ENCODE measurements at regions not wholly inside any gene's neighbourhood (a gene's known extent, or its start where the extent isn't known, plus 50 kb on each side); places are given as distances from the start of the nearest gene placed in this dataset.

DNA sequence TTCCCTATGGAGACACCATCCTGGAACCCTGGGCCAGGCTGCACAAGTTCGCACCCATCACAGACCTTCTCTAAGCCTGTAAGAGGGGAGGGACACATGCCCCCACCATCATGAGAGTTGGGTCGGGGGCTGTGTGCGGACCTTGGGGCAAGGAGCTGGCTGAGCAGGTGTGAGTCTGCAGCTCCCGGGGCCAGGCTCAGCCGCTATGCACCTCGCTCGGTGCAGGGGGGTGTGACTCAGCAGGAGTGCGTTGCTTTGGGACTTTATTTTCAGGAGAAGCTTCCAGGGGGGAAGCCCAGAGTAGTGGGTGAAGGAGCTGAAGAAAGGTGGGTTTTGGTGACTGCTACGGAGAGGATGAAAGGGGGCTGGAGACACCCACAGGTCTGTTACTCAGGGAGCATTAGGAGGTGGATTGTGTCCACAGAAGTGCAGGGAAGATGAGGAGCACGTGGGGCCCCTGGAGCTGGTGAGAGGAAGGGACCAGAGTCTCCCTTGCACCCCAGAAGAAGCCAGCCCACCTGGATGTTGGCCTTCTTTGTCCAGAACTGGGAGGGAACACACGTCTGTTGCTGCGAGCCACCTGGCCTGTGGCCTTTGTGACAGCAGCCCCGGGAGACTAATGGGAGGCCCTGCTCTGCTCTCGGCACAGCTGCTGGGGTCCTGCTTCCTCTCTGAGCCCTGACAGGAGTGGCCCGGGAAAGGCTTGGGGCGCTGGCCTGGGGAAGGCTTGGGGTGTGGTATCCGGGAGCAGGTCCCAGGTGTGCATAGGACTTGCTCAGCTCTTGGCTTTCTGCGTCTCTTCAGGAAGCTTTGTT lies 162.6 kb downstream of the TEX29 start (continued):
- TF ChIP-seq, protein P1, sequence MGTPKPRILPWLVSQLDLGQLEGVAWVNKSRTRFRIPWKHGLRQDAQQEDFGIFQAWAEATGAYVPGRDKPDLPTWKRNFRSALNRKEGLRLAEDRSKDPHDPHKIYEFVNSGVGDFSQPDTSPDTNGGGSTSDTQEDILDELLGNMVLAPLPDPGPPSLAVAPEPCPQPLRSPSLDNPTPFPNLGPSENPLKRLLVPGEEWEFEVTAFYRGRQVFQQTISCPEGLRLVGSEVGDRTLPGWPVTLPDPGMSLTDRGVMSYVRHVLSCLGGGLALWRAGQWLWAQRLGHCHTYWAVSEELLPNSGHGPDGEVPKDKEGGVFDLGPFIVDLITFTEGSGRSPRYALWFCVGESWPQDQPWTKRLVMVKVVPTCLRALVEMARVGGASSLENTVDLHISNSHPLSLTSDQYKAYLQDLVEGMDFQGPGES (IDR thresholded peaks at IDR 0.05; ENCODE audit: low read depth, low read length), result no peak

DNA sequence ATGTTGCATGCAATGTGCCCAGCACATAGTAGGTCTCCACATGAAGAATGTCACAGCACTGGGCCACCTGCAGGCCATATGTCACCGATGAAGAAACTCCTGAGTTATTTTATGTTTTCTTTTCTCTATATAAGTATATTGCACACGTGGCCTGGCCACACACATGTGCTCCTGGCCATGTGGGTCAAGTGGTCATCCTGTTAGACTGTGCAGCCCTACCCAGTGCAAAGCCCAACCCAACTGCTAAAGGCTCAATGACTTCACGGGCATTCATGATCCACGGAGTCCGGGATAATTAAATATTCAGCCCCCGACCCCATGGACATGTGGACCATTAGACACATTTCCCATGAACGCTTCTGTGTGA lies 163.2 kb downstream of the TEX29 start:
- H4K20me1 ChIP-seq (ENCODE audit: insufficient read depth), result no peaks in the 10 kb centered on the region
- H3K36me3 ChIP-seq (replicated peaks in 1 of 2; ENCODE audit: control insufficient read depth in 1 of 2, insufficient read depth in 2 of 2, low read length in 1 of 2), result no peaks in the 10 kb centered on the region
- 4% methylated on average over 7 of the region's 7 CpGs for WGBS (ENCODE audit: low lambda C conversion rate)
- no peak for DNase-seq
- H3K9me2 ChIP-seq, result no peaks in the 10 kb centered on the region
- H3K27ac ChIP-seq (ENCODE audit: low read depth in 2 of 2, low read length in 1 of 2), result no peak overlapping the region
- H3K9me3 ChIP-seq, result no peaks in the 10 kb centered on the region
- no peak overlapping the region for H3K4me3 ChIP-seq (ENCODE audit: low read depth in 2 of 2, low read length in 1 of 2)
- no peak overlapping the region for H2AFZ ChIP-seq (ENCODE audit: low read depth)
- H3K4me2 ChIP-seq, result no peak overlapping the region
- ChIA-PET CTCF (interaction anchor here (1.1 to 2.6 kb wide), 2 partner anchors 9 to 960 kb away, joined by 3 to 18 read pairs; no protein-coding TSS in a partner anchor), POLR2A (no interaction called here)
- H3K4me1 ChIP-seq (ENCODE audit: control insufficient read depth in 1 of 2, insufficient read depth in 2 of 2, low read depth in 1 of 2, low read length in 1 of 2), result no peaks in the 10 kb centered on the region
- H3K79me2 ChIP-seq (ENCODE audit: insufficient read depth), result no peaks in the 10 kb centered on the region
- no peaks in the 10 kb centered on the region for H3F3A ChIP-seq (replicated peaks; ENCODE audit: insufficient read depth)
- TF ChIP-seq RAD21 (IDR thresholded peaks at IDR 0.05; ENCODE audit: low read length), result no peak
- TF ChIP-seq FOXM1 (IDR thresholded peaks at IDR 0.05; ENCODE audit: low read depth), result no peak
- H3K9ac ChIP-seq, result no peak overlapping the region
- H3K27me3 ChIP-seq (ENCODE audit: insufficient read depth), result peaks cover 17% of the 10 kb centered on the region

DNA sequence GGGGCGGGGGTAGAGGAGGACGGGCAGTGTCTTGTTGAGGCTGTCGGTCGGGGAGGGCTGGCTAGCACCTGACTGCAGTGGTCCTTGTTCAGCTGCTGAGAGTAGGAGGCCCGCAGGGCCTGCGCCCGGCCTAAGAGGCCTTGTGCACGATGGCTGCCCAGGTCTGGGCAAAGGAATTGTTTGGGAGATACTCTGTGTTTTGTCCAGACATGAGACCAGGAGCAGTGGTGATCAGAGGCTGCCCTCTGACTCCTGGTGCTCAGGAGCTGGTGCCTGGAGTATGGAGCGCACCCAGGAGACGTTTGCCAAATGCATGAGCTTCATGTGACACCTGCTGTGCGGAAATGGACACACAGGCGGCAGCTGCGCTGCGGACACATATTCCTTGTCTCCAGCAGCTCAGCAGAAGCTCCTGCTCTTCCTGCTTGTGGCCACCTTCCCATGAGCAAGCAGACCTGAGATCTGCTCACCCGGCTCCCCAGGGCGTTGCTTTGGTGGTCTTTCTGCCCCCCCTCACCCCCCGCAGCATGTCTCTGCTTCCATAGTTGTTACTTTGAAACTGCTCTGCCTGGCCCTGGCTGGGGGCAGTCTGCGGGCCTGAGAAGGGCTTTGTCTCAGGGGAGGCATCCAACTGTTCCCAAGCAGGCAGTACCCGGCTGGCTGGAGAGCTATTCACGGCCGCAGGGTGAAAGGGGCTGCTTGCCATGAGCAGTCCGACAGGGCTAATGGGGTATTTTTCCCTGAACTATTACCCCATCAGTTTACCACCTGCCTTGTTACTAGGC lies 163.9 kb downstream of the TEX29 start:
- H3K36me3 ChIP-seq (replicated peaks in 1 of 2; ENCODE audit: control insufficient read depth in 1 of 2, insufficient read depth in 2 of 2, low read length in 1 of 2), result no peaks in the 10 kb centered on the region
- ChIA-PET POLR2A (no interaction called here), CTCF (interaction anchor here (1.1 to 2.6 kb wide), 2 partner anchors 10 to 959 kb away, joined by 3 to 18 read pairs; no protein-coding TSS in a partner anchor)
- no peaks in the 10 kb centered on the region for H3K9me3 ChIP-seq
- no peak overlapping the region for H3K4me3 ChIP-seq (ENCODE audit: low read depth in 2 of 2, low read length in 1 of 2)
- TF ChIP-seq NRF1 (IDR thresholded peaks at IDR 0.05; ENCODE audit: low read depth, low read length), result no peak
- H3K27me3 ChIP-seq (ENCODE audit: insufficient read depth), result peaks cover 10% of the 10 kb centered on the region
- no peak overlapping the region for H3K9ac ChIP-seq
- WGBS (ENCODE audit: low lambda C conversion rate), result 5% methylated on average over 18 of the region's 22 CpGs
- no peak overlapping the region for H3K4me2 ChIP-seq
- H3K9me2 ChIP-seq, result no peaks in the 10 kb centered on the region
- no peaks in the 10 kb centered on the region for H4K20me1 ChIP-seq (ENCODE audit: insufficient read depth)
- no peaks in the 10 kb centered on the region for H3F3A ChIP-seq (replicated peaks; ENCODE audit: insufficient read depth)
- H2AFZ ChIP-seq (ENCODE audit: low read depth), result no peak overlapping the region
- H3K27ac ChIP-seq (ENCODE audit: low read depth in 2 of 2, low read length in 1 of 2), result no peak overlapping the region
- no peaks in the 10 kb centered on the region for H3K4me1 ChIP-seq (ENCODE audit: control insufficient read depth in 1 of 2, insufficient read depth in 2 of 2, low read depth in 1 of 2, low read length in 1 of 2)
- no peak for DNase-seq
- H3K79me2 ChIP-seq (ENCODE audit: insufficient read depth), result no peaks in the 10 kb centered on the region

DNA sequence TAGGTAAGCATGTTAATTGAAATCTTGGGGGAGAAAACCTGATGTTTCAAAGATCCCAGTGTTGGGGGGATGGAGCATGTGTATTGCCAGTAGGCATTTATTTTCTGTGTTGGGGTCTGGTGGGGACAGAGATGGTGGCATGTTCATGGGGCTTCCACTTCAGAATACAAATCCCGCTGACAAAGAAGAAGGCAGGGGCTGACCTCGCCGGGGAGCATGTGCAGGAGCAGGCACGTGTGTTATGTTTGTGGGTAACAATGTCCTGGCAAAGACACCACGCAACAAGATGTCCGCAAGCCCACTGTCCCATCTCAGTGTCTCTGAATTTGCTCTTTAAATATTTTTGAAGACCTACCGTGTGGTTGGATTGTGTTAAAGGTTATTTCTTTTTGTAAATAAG lies 164.5 kb downstream of the TEX29 start:
- Histone ChIP-seq H2AFZ (ENCODE audit: low read depth) (no peak overlapping the region), H3K27me3 (ENCODE audit: insufficient read depth) (peaks cover 4% of the 10 kb centered on the region; the same call in 1 of the 2 replicates), H3K4me3 (ENCODE audit: low read depth in 2 of 2, low read length in 1 of 2) (no peak overlapping the region), H4K20me1 (ENCODE audit: insufficient read depth) (no peaks in the 10 kb centered on the region), H3K4me1 (ENCODE audit: control insufficient read depth in 1 of 2, insufficient read depth in 2 of 2, low read depth in 1 of 2, low read length in 1 of 2) (no peaks in the 10 kb centered on the region), H3K27ac (ENCODE audit: low read depth in 2 of 2, low read length in 1 of 2) (no peak overlapping the region), H3F3A (replicated peaks; ENCODE audit: insufficient read depth) (no peaks in the 10 kb centered on the region), H3K9ac (no peak overlapping the region), H3K9me2 (no peaks in the 10 kb centered on the region), H3K9me3 (no peaks in the 10 kb centered on the region), H3K79me2 (ENCODE audit: insufficient read depth) (no peaks in the 10 kb centered on the region), H3K36me3 (replicated peaks in 1 of 2; ENCODE audit: control insufficient read depth in 1 of 2, insufficient read depth in 2 of 2, low read length in 1 of 2) (no peaks in the 10 kb centered on the region), H3K4me2 (no peak overlapping the region)
- no peak for DNase-seq
- 17% methylated on average over 7 of the region's 7 CpGs for WGBS (ENCODE audit: low lambda C conversion rate)
- ChIA-PET POLR2A (no interaction called here), CTCF (interaction anchor here (2.6 kb wide), 1 partner anchor 11 kb away, joined by 18 read pairs; no protein-coding TSS in a partner anchor)
- TF ChIP-seq FOSL2 (IDR thresholded peaks at IDR 0.05; ENCODE audit: borderline replicate concordance, low read depth), result no peak
- no peak for TF ChIP-seq TAF1 (IDR thresholded peaks at IDR 0.05; ENCODE audit: borderline replicate concordance, low read depth, low read length)
- TF ChIP-seq, protein P2, sequence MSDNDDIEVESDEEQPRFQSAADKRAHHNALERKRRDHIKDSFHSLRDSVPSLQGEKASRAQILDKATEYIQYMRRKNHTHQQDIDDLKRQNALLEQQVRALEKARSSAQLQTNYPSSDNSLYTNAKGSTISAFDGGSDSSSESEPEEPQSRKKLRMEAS (IDR thresholded peaks at IDR 0.05; ENCODE audit: low read depth), result no peak
- no peak for TF ChIP-seq MEF2A (IDR thresholded peaks at IDR 0.05; ENCODE audit: borderline replicate concordance, low read depth)
- TF ChIP-seq, protein P1 (IDR thresholded peaks at IDR 0.05; ENCODE audit: low read depth, low read length), result no peak
- no peak for TF ChIP-seq TCF12 (IDR thresholded peaks at IDR 0.05)
- TF ChIP-seq RAD21 (IDR thresholded peaks at IDR 0.05; ENCODE audit: low read length), result no peak
- TF ChIP-seq GATA2 (CRISPR knock-in tag; IDR thresholded peaks at IDR 0.05), result no peak
- no peak for TF ChIP-seq TEAD4 (IDR thresholded peaks at IDR 0.05; ENCODE audit: borderline replicate concordance, insufficient read depth)
- TF ChIP-seq MXI1 (IDR thresholded peaks at IDR 0.05; ENCODE audit: low read depth, low read length), result no peak
- no peak for TF ChIP-seq ELF1 (IDR thresholded peaks at IDR 0.05)
- TF ChIP-seq EZH2phosphoT487 (IDR thresholded peaks at IDR 0.05; ENCODE audit: borderline replicate concordance, low read depth), result no peak
- no peak for TF ChIP-seq FOXM1 (IDR thresholded peaks at IDR 0.05; ENCODE audit: low read depth)
- TF ChIP-seq SMC3 (IDR thresholded peaks at IDR 0.05; ENCODE audit: low read depth, low read length), result no peak
- no peak for TF ChIP-seq YY1 (IDR thresholded peaks at IDR 0.05; ENCODE audit: low read depth)

Measured in SK-N-SH (cell line).